ENCODE measurements at regions not wholly inside any gene's neighbourhood (a gene's known extent, or its start where the extent isn't known, plus 50 kb on each side); places are given as distances from the start of the nearest gene placed in this dataset.

DNA sequence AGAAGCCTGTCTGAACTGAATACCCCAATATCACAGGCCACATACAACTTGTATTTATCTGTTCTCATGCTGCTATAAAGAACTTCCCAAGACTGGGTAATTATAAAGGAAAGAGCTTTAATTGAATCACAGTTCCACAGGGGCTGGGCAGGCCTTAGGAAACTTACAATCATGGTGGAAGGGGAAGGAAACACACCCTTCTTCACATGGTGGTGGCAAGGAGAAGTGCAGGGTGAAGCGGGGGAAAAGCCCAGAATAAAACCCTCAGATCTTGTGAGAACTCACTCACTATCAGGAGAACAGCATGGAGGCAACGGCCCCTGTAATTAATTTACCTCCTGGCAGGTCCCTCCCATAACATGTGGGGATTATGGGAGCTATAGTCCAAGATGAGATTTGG is 50.3 kb upstream of the FNDC1 start:
- no peaks in the 10 kb centered on the region for H3K36me3 Mint-ChIP-seq (ENCODE audit: low read depth)
- no peak overlapping the region for H3K4me3 Mint-ChIP-seq (ENCODE audit: unreplicated experiment)
- H3K4me1 Mint-ChIP-seq (ENCODE audit: low read depth): peaks cover 8% of the 10 kb centered on the region
- peaks cover 23% of the 10 kb centered on the region for H3K27me3 Mint-ChIP-seq (ENCODE audit: low read depth)
- no peak overlapping the region for H3K27ac Mint-ChIP-seq (ENCODE audit: unreplicated experiment)
- H3K9me3 Mint-ChIP-seq (ENCODE audit: low read depth): no peaks in the 10 kb centered on the region
- no peak for DNase-seq (ENCODE audit: low spot score)
- TF ChIP-seq, protein P1, sequence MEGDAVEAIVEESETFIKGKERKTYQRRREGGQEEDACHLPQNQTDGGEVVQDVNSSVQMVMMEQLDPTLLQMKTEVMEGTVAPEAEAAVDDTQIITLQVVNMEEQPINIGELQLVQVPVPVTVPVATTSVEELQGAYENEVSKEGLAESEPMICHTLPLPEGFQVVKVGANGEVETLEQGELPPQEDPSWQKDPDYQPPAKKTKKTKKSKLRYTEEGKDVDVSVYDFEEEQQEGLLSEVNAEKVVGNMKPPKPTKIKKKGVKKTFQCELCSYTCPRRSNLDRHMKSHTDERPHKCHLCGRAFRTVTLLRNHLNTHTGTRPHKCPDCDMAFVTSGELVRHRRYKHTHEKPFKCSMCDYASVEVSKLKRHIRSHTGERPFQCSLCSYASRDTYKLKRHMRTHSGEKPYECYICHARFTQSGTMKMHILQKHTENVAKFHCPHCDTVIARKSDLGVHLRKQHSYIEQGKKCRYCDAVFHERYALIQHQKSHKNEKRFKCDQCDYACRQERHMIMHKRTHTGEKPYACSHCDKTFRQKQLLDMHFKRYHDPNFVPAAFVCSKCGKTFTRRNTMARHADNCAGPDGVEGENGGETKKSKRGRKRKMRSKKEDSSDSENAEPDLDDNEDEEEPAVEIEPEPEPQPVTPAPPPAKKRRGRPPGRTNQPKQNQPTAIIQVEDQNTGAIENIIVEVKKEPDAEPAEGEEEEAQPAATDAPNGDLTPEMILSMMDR (IDR thresholded peaks at IDR 0.05): no peak

DNA sequence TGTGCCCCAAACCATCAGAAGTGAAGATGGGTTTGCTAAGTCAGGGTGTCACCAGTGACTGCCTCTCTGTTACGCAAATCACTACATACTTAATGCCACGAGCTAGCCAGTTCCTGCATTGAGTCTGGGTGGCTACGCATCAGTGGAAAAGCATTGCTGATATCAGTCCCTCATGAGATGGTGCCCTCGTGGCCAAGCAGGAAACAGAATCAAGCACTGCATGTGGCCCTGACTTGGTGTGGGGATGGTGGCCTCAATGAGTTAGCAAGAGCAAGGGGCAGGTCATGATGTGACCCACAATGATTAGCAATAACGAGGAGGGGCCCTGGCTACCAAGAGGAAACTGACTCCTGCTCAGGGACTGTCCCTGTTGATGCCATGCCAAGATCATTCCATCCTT is 51.6 kb upstream of the FNDC1 start:
- Mint-ChIP-seq H3K9me3 (ENCODE audit: low read depth) (no peaks in the 10 kb centered on the region), H3K27ac (ENCODE audit: unreplicated experiment) (no peak overlapping the region), H3K36me3 (ENCODE audit: low read depth) (no peaks in the 10 kb centered on the region), H3K27me3 (ENCODE audit: low read depth) (peaks cover 14% of the 10 kb centered on the region), H3K4me1 (ENCODE audit: low read depth) (peaks cover 8% of the 10 kb centered on the region), H3K4me3 (ENCODE audit: unreplicated experiment) (no peak overlapping the region)
- TF ChIP-seq, protein P1 (IDR thresholded peaks at IDR 0.05): no peak
- no peak for DNase-seq (ENCODE audit: low spot score)

DNA sequence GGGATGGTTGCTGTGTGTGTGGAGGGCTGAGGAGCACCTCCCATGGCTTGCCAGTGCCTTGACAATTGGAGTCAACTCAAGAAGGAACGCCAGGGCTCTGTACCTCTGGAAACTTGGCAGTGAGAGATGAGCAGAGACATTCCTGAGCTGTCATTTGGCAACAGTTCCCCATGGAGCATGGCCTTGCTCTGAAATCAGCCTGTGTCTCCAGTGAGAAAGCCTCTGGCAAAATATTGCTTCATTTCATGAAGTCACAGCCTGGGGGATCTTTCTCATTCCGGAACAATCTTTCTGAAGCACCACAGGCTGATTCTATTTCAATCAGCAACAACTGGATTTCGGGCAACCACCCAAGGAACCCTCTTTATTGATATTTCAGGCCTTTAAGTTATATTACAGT is 52.2 kb upstream of the FNDC1 start:
- Mint-ChIP-seq H3K36me3 (ENCODE audit: low read depth) (no peaks in the 10 kb centered on the region), H3K4me1 (ENCODE audit: low read depth) (peaks cover 8% of the 10 kb centered on the region), H3K4me3 (ENCODE audit: unreplicated experiment) (no peak overlapping the region), H3K9me3 (ENCODE audit: low read depth) (no peaks in the 10 kb centered on the region), H3K27ac (ENCODE audit: unreplicated experiment) (no peak overlapping the region), H3K27me3 (ENCODE audit: low read depth) (peaks cover 14% of the 10 kb centered on the region)
- DNase-seq (ENCODE audit: low spot score): no peak
- TF ChIP-seq, protein P1 (IDR thresholded peaks at IDR 0.05): no peak

DNA sequence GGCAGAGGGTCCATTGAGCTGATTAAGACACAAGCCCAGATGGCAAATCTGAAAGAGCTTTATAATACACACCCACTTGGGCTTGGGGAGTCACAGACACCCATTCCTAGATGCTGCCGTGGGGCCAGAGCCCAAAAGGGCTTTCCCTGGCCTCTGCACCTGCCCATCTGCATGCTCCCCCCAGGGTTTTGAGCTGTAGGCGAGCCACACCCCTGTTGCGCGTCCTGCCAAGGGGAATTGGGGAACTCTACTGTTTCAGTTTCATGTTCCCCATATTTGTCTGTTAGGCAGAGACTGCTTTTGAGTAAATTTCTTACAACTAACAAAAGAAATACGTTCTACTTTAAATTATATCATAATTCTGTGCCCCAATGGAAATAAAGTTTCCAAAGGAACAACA is 52.9 kb upstream of the FNDC1 start:
- Mint-ChIP-seq H3K27ac (ENCODE audit: unreplicated experiment) (no peak overlapping the region), H3K36me3 (ENCODE audit: low read depth) (no peaks in the 10 kb centered on the region), H3K27me3 (ENCODE audit: low read depth) (peaks cover 10% of the 10 kb centered on the region), H3K4me3 (ENCODE audit: unreplicated experiment) (no peak overlapping the region), H3K9me3 (ENCODE audit: low read depth) (no peaks in the 10 kb centered on the region), H3K4me1 (ENCODE audit: low read depth) (peaks cover 8% of the 10 kb centered on the region)
- no peak for DNase-seq (ENCODE audit: low spot score)
- TF ChIP-seq, protein P1 (IDR thresholded peaks at IDR 0.05): no peak

DNA sequence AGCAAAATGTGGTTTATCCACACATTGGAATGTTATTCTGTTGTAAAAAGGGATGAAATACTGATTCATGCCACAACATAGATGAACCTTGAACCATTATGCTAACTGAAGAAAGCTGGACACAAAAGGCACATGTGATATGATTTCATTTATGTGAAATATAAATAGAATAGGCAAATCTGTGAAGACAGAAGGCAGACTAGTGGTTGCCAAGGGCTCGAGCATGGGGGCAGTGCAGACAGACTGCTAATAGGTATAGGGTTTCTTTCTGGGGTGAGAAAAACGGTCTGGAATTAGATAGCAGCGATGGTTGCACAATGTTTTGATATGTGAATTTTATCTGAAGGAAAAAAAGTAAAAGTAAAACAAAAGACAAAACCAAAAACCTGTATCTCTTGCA is 54.6 kb upstream of the FNDC1 start:
- Mint-ChIP-seq H3K4me3 (ENCODE audit: unreplicated experiment) (no peak overlapping the region), H3K9me3 (ENCODE audit: low read depth) (no peaks in the 10 kb centered on the region), H3K4me1 (ENCODE audit: low read depth) (peaks cover 12% of the 10 kb centered on the region), H3K27me3 (ENCODE audit: low read depth) (peaks cover 3% of the 10 kb centered on the region), H3K27ac (ENCODE audit: unreplicated experiment) (no peak overlapping the region), H3K36me3 (ENCODE audit: low read depth) (no peaks in the 10 kb centered on the region)
- TF ChIP-seq, protein P1 (IDR thresholded peaks at IDR 0.05): no peak
- no peak for DNase-seq (ENCODE audit: low spot score)
